Fibroblast of lung (primary cell): ENCODE measurements at regions not wholly inside any gene's neighbourhood (a gene's known extent, or its start where the extent isn't known, plus 50 kb on each side); places are given as distances from the start of the nearest gene placed in this dataset.

ENCODE experiments used
- DNase-seq, 2 donors: peaks; one replicate each; pipeline versions ENCODE4 v3.0.0 to v3.0.0-alpha.2; 2010; ENCODE audit warnings: low read depth in 2 of 2
- H2AFZ ChIP-seq: 2 replicates; pipeline ENCODE4 v1.5.1; 2012; ENCODE audit warnings: low read length, control low read depth, inconsistent platforms
- H3K27ac ChIP-seq: 2 replicates; pipeline ENCODE4 v1.5.1; 2011; ENCODE audit warnings: low read length, control low read depth; ENCODE audit not compliant: insufficient read depth
- H3K27me3 ChIP-seq: 2 replicates; pipeline ENCODE4 v1.5.1; 2011; ENCODE audit warnings: mild to moderate bottlenecking, low read length; ENCODE audit not compliant: control insufficient read depth, insufficient read depth
- H3K36me3 ChIP-seq: 2 replicates; pipeline ENCODE4 v1.5.1; 2011; ENCODE audit warnings: low read length; ENCODE audit not compliant: control insufficient read depth, insufficient read depth
- H3K4me1 ChIP-seq: 2 replicates; pipeline ENCODE4 v1.5.1; 2011; ENCODE audit warnings: low read length; ENCODE audit not compliant: control insufficient read depth, insufficient read depth; ENCODE audit errors: extremely low read depth
- H3K4me2 ChIP-seq: 2 replicates; pipeline ENCODE4 v1.5.1; 2011; ENCODE audit warnings: low read length, control low read depth; ENCODE audit not compliant: insufficient read depth; ENCODE audit errors: extremely low read depth
- H3K4me3 ChIP-seq, 4 experiments: fragments of 200-600 bp in 1 of 4; sonication (generic) in 1 of 4; replicated peaks in 1 of 4; 2 replicates each; pipeline ENCODE4 v1.5.1; 2011 to 2016; ENCODE audit warnings: low read length in 4 of 4, low read depth in 3 of 4, mild to moderate bottlenecking in 3 of 4, control low read depth in 2 of 4, inconsistent platforms in 1 of 4, mixed read lengths in 1 of 4; ENCODE audit not compliant: insufficient read depth in 1 of 4; ENCODE audit errors: control extremely low read depth in 1 of 4
- H3K79me2 ChIP-seq: 2 replicates; pipeline ENCODE4 v1.5.1; 2012; ENCODE audit warnings: mild to moderate bottlenecking, low read length, inconsistent platforms; ENCODE audit not compliant: control insufficient read depth, insufficient read depth
- H3K9ac ChIP-seq: 2 replicates; pipeline ENCODE4 v1.5.1; 2011; ENCODE audit warnings: mild to moderate bottlenecking, low read length, control low read depth; ENCODE audit not compliant: insufficient read depth
- H3K9me3 ChIP-seq: 2 replicates; pipeline ENCODE4 v1.5.1; 2012; ENCODE audit warnings: low read depth, low read length; ENCODE audit not compliant: control insufficient read depth, insufficient read depth
- H4K20me1 ChIP-seq: 2 replicates; pipeline ENCODE4 v1.5.1; 2011; ENCODE audit warnings: low read length; ENCODE audit not compliant: control insufficient read depth, insufficient read depth; ENCODE audit errors: extremely low read depth
- CTCF ChIP-seq, 2 donors: IDR thresholded peaks in 1 of 2; conservative IDR thresholded peaks in 1 of 2; 1 replicate in 1 of 2; 2 replicates in 1 of 2; pipeline ENCODE4 v1.5.1; 2011 to 2012; ENCODE audit warnings: low read length in 2 of 2, control low read depth in 1 of 2, inconsistent platforms in 1 of 2, low read depth in 1 of 2, mild to moderate bottlenecking in 1 of 2
- EZH2 ChIP-seq: IDR thresholded peaks from 2 replicates; pipeline ENCODE4 v1.5.1; 2012; ENCODE audit warnings: low read length, control low read depth, mild to moderate bottlenecking; ENCODE audit errors: missing control alignments

- Histone ChIP-seq H4K20me1 (no peaks in the 10 kb centered on the region), H3K27ac (no peak overlapping the region), H3K36me3 (no peaks in the 10 kb centered on the region), H3K9ac (no peak overlapping the region), H3K9me3 (no peaks in the 10 kb centered on the region), H3K27me3 (no peaks in the 10 kb centered on the region), H3K4me1 (no peaks in the 10 kb centered on the region), H3K4me3 (no peak overlapping the region), H3K4me2 (no peak overlapping the region), H2AFZ (no peak overlapping the region), H3K79me2 (no peaks in the 10 kb centered on the region)
- DNase-seq = no peak
- TF ChIP-seq CTCF (conservative IDR thresholded peaks at IDR 0.05 in 1 of 2, IDR thresholded peaks at IDR 0.05 in 1 of 2; ENCODE audit: low read depth in 1 of 2, low read length in 2 of 2) = no peak
- TF ChIP-seq EZH2 = no peak
These were observed 442.4 kb downstream of the SQOR start for GRCh38 chr15:46077220-46077619.

- no peaks in the 10 kb centered on the region for H3K27me3 ChIP-seq
- no peak for DNase-seq
- H3K4me2 ChIP-seq = no peak overlapping the region
- no peaks in the 10 kb centered on the region for H3K79me2 ChIP-seq
- H4K20me1 ChIP-seq = no peaks in the 10 kb centered on the region
- H3K9ac ChIP-seq = no peak overlapping the region
- H3K36me3 ChIP-seq = no peaks in the 10 kb centered on the region
- no peak overlapping the region for H2AFZ ChIP-seq
- no peaks in the 10 kb centered on the region for H3K4me1 ChIP-seq
- TF ChIP-seq EZH2 (no peak), CTCF (conservative IDR thresholded peaks at IDR 0.05 in 1 of 2, IDR thresholded peaks at IDR 0.05 in 1 of 2; ENCODE audit: low read depth in 1 of 2, low read length in 2 of 2) (no peak)
- no peak overlapping the region for H3K4me3 ChIP-seq
- H3K9me3 ChIP-seq = no peaks in the 10 kb centered on the region
- H3K27ac ChIP-seq = no peak overlapping the region
These were observed 444.2 kb downstream of the SQOR start for GRCh38 chr15:46079046-46079445.

- TF ChIP-seq CTCF (conservative IDR thresholded peaks at IDR 0.05 in 1 of 2, IDR thresholded peaks at IDR 0.05 in 1 of 2; ENCODE audit: low read depth in 1 of 2, low read length in 2 of 2) (no peak), EZH2 (no peak)
- no peak overlapping the region for H3K4me3 ChIP-seq
- no peaks in the 10 kb centered on the region for H3K9me3 ChIP-seq
- DNase-seq = no peak
- no peak overlapping the region for H2AFZ ChIP-seq
- no peaks in the 10 kb centered on the region for H4K20me1 ChIP-seq
- no peaks in the 10 kb centered on the region for H3K27me3 ChIP-seq
- no peak overlapping the region for H3K27ac ChIP-seq
- no peak overlapping the region for H3K4me2 ChIP-seq
- no peaks in the 10 kb centered on the region for H3K79me2 ChIP-seq
- H3K36me3 ChIP-seq = no peaks in the 10 kb centered on the region
- no peak overlapping the region for H3K9ac ChIP-seq
- no peaks in the 10 kb centered on the region for H3K4me1 ChIP-seq
These were observed 445.2 kb downstream of the SQOR start for GRCh38 chr15:46080016-46080415.
